Neural progenitor cell (in vitro differentiated cells): ENCODE measurements at regions not wholly inside any gene's neighbourhood (a gene's known extent, or its start where the extent isn't known, plus 50 kb on each side); places are given as distances from the start of the nearest gene placed in this dataset.

Source experiments
- DNase-seq: peaks from one replicate; pipeline ENCODE4 v3.0.0-alpha.2; 2016; ENCODE audit warnings: low spot score
- H2AFZ ChIP-seq: fragments of 200-600 bp; sonication (generic); replicated peaks from 2 replicates; pipeline ENCODE4 v1.6.1; 2016; ENCODE audit warnings: antibody characterized with exemption
- H3F3A ChIP-seq: fragments of 200-600 bp; sonication (generic); 2 replicates; pipeline ENCODE4 v1.6.1; 2016; ENCODE audit warnings: antibody characterized with exemption, low read depth
- H3K27ac ChIP-seq: fragments of 200-600 bp; sonication (generic); 2 replicates; pipeline ENCODE4 v1.5.1; 2016; ENCODE audit warnings: mild to moderate bottlenecking
- H3K27me3 ChIP-seq: fragments of 200-600 bp; sonication (generic); 2 replicates; pipeline ENCODE4 v1.6.1; 2016; ENCODE audit warnings: mild to moderate bottlenecking, moderate library complexity
- H3K36me3 ChIP-seq: fragments of 200-600 bp; sonication (generic); 2 replicates; pipeline ENCODE4 v1.5.1; 2016
- H3K4me1 ChIP-seq: fragments of 200-600 bp; sonication (generic); 2 replicates; pipeline ENCODE4 v1.6.1; 2016; ENCODE audit warnings: mixed run types
- H3K4me2 ChIP-seq: fragments of 200-600 bp; sonication (generic); 2 replicates; pipeline ENCODE4 v1.6.1; 2016
- H3K4me3 ChIP-seq: fragments of 200-600 bp; sonication (generic); 2 replicates; pipeline ENCODE4 v1.5.1; 2016
- H3K79me2 ChIP-seq: fragments of 200-600 bp; sonication (generic); 2 replicates; pipeline ENCODE4 v1.6.1; 2016; ENCODE audit warnings: low read depth
- H3K9ac ChIP-seq: fragments of 200-600 bp; sonication (generic); 2 replicates; pipeline ENCODE4 v1.6.1; 2016
- H3K9me3 ChIP-seq: fragments of 200-600 bp; sonication (generic); 2 replicates; pipeline ENCODE4 v1.5.1; 2016; ENCODE audit warnings: low read depth
- H4K20me1 ChIP-seq: fragments of 200-600 bp; sonication (generic); 2 replicates; pipeline ENCODE4 v1.6.1; 2016; ENCODE audit warnings: low read depth
- H3K27ac Mint-ChIP-seq: 3 replicates; pipeline ENCODE4 v1.8.0; 2021; ENCODE audit warnings: mixed read lengths
- H3K27me3 Mint-ChIP-seq: 2 replicates; pipeline ENCODE4 v1.8.0; 2022; ENCODE audit warnings: low read depth, mild to moderate bottlenecking, inconsistent platforms, moderate library complexity, mixed read lengths; ENCODE audit not compliant: insufficient read depth
- H3K36me3 Mint-ChIP-seq: 3 replicates; pipeline ENCODE4 v1.8.0; 2021; ENCODE audit warnings: mixed read lengths
- H3K4me1 Mint-ChIP-seq: 3 replicates; pipeline ENCODE4 v1.8.0; 2021; ENCODE audit warnings: mixed read lengths
- H3K4me3 Mint-ChIP-seq: 3 replicates; pipeline ENCODE4 v1.8.0; 2021; ENCODE audit warnings: mild to moderate bottlenecking, moderate library complexity, mixed read lengths
- H3K9me3 Mint-ChIP-seq: 3 replicates; pipeline ENCODE4 v1.8.0; 2020; ENCODE audit warnings: mixed read lengths
- CTCF ChIP-seq: fragments of 200-600 bp; sonication (generic); IDR thresholded peaks from 2 replicates; pipeline ENCODE4 v1.5.1; 2017; ENCODE audit warnings: antibody characterized with exemption, mild to moderate bottlenecking
- EZH2 ChIP-seq: fragments of 200-600 bp; sonication (generic); IDR thresholded peaks from 2 replicates; pipeline ENCODE4 v1.6.1; 2017; ENCODE audit warnings: antibody characterized with exemption, mild to moderate bottlenecking, moderate library complexity
- EZH2phosphoT487 ChIP-seq: fragments of 200-600 bp; sonication (generic); IDR thresholded peaks from 2 replicates; pipeline ENCODE4 v1.6.1; 2017; ENCODE audit warnings: antibody characterized with exemption

- peak; percentile 44 for DNase-seq
- Histone ChIP-seq H3K27ac (no peak overlapping the region), H3K4me1 (peaks cover 22% of the 10 kb centered on the region), H3K9ac (no peak overlapping the region), H3K27me3 (no peaks in the 10 kb centered on the region), H4K20me1 (no peaks in the 10 kb centered on the region), H3K36me3 (no peaks in the 10 kb centered on the region), H3K4me2 (no peak overlapping the region), H3K9me3 (no peaks in the 10 kb centered on the region), H3K79me2 (no peaks in the 10 kb centered on the region), H3F3A (peaks cover 6% of the 10 kb centered on the region), H3K4me3 (no peak overlapping the region), H2AFZ (no peak overlapping the region)
- H3K4me3 Mint-ChIP-seq = no peak overlapping the region
- TF ChIP-seq EZH2 (no peak), EZH2phosphoT487 (no peak), CTCF (no peak)
- peak overlapping the region; percentile 62 for H3K27ac Mint-ChIP-seq
- H3K36me3 Mint-ChIP-seq = no peaks in the 10 kb centered on the region
- peaks cover 22% of the 10 kb centered on the region for H3K4me1 Mint-ChIP-seq
- peaks cover 9% of the 10 kb centered on the region for H3K9me3 Mint-ChIP-seq
- H3K27me3 Mint-ChIP-seq = peaks cover 5% of the 10 kb centered on the region
Observed at GRCh38 chr12:93972411-93973208, 175.8 kb upstream of the PLXNC1 start.

- H3K27me3 Mint-ChIP-seq = peaks cover 5% of the 10 kb centered on the region
- Histone ChIP-seq H3F3A (peaks cover 6% of the 10 kb centered on the region), H2AFZ (no peak overlapping the region), H3K36me3 (no peaks in the 10 kb centered on the region), H3K27ac (no peak overlapping the region), H3K4me2 (no peak overlapping the region), H4K20me1 (no peaks in the 10 kb centered on the region), H3K9ac (no peak overlapping the region), H3K79me2 (no peaks in the 10 kb centered on the region), H3K4me3 (no peak overlapping the region), H3K27me3 (no peaks in the 10 kb centered on the region), H3K9me3 (no peaks in the 10 kb centered on the region), H3K4me1 (peaks cover 22% of the 10 kb centered on the region)
- H3K4me3 Mint-ChIP-seq = no peak overlapping the region
- peaks cover 22% of the 10 kb centered on the region for H3K4me1 Mint-ChIP-seq
- H3K36me3 Mint-ChIP-seq = no peaks in the 10 kb centered on the region
- peaks cover 9% of the 10 kb centered on the region for H3K9me3 Mint-ChIP-seq
- no peak for DNase-seq
- TF ChIP-seq EZH2 (no peak), CTCF (no peak), EZH2phosphoT487 (no peak)
- peak overlapping the region; percentile 52 for H3K27ac Mint-ChIP-seq
Observed at GRCh38 chr12:93974252-93974651, 174.1 kb upstream of the PLXNC1 start.

- Histone ChIP-seq H3K36me3 (no peaks in the 10 kb centered on the region), H3K4me1 (peaks cover 22% of the 10 kb centered on the region), H3K79me2 (no peaks in the 10 kb centered on the region), H3F3A (peaks cover 6% of the 10 kb centered on the region), H3K4me3 (no peak overlapping the region), H3K27ac (no peak overlapping the region), H3K4me2 (no peak overlapping the region), H3K9ac (no peak overlapping the region), H2AFZ (no peak overlapping the region), H3K27me3 (no peaks in the 10 kb centered on the region), H4K20me1 (no peaks in the 10 kb centered on the region), H3K9me3 (no peaks in the 10 kb centered on the region)
- Mint-ChIP-seq H3K27me3 (peaks cover 3% of the 10 kb centered on the region), H3K4me3 (no peak overlapping the region), H3K36me3 (no peaks in the 10 kb centered on the region), H3K4me1 (peaks cover 22% of the 10 kb centered on the region), H3K27ac (no peak overlapping the region), H3K9me3 (peaks cover 6% of the 10 kb centered on the region)
- TF ChIP-seq EZH2 (no peak), EZH2phosphoT487 (no peak), CTCF (no peak)
- no peak for DNase-seq
Observed at GRCh38 chr12:93976024-93976423, 172.4 kb upstream of the PLXNC1 start.
